Tongue (tissue), 1 donor: ENCODE measurements at regions not wholly inside any gene's neighbourhood (a gene's known extent, or its start where the extent isn't known, plus 50 kb on each side); places are given as distances from the start of the nearest gene placed in this dataset.
"Not testable (repeated sequence)": the region's sequence is repeated elsewhere in the genome, so short reads cannot be mapped to it uniquely, and the experiment has no call there.

Experiments
- DNase-seq: peaks from one replicate; pipeline ENCODE4 v3.0.0-alpha.2; 2015

- DNase-seq = not testable (repeated sequence)
Observed at GRCh38 chr22:11561744-11562143, 3966.2 kb upstream of the OR11H1 start.

- DNase-seq = not testable (repeated sequence)
Observed at GRCh38 chr22:11568837-11569563, 3959.0 kb upstream of the OR11H1 start.

DNA sequence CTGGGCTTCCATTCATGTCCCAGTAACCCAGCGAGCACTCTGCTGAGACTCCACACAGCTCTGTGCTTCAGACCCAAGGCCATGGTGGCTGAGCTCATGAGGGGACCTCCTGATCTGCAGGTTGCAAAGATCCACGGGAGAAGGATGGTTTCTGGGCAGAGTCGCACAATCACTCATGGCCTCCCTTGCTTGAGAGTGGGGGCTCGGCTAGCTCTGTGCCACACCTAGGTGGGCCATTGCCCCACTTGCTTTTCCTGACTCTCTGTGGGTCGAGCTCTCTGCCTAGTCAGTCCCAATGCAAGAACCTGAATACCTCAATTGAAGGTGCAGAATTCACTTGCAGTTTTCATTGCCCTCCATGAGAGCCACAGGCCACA is 3958.4 kb upstream of the OR11H1 start:
- peak; percentile 1 for DNase-seq

DNA sequence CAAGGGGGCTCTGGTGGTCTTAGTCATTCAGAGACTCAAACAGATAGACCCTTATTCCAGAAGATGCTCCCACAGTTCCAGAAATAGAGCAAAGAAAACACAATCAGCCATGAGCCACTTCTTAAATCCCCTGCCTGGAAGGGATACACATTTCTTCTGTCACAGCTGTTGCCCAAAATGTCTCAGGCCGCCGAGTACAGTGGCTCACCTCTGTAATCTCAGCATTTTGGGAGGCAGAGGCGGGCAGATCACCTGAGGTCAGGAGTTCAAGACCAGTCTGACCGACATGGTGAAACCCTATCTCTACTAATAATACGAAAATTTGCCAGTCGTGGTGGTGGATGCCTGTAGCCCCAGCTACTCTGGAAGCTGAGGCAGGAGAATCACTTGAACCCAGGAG is 3954.8 kb upstream of the OR11H1 start:
- DNase-seq = not testable (repeated sequence)

DNA sequence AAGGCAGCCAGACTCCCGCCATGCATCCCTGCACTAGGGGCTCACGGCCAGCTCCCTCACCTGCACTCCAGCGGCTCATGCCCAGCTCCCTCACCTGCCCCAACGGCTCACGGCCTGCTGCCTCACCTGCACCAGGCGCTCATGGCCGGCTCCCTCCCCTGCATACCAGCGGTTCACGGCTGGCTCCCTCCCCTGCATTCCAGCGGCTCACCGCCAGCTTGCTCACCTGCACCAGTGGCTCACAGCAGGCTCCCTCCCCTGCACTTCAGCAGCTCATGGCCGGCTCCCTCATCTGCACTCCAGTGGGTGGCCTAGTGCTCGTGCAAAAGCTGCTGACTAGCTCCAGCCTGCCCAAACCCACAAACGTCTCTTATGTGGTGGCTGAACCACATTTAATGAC is 3953.8 kb upstream of the OR11H1 start:
- not testable (repeated sequence) for DNase-seq

DNA sequence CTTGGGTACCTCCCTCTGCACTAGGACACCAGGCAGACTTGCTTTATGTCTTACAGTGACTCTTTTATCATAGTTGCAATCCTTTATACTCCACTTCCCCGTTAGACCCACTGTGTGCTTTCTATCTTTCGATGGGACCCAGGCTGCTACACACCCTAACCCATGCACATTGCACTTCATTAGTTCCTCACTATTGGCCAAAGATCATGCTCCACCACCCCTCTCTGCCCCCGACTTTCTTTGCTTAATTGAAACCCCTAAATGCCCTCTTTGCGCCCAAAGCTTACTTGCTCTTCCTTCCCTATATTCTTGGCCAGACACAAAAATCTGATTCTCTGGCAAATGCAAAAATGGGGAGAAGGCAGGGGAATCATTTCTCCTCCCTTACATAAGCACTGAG is 3953.3 kb upstream of the OR11H1 start:
- not testable (repeated sequence) for DNase-seq

GRCh38 chr22:11576740-11577139 is 3951.3 kb upstream of the OR11H1 start:
- not testable (repeated sequence) for DNase-seq

DNA sequence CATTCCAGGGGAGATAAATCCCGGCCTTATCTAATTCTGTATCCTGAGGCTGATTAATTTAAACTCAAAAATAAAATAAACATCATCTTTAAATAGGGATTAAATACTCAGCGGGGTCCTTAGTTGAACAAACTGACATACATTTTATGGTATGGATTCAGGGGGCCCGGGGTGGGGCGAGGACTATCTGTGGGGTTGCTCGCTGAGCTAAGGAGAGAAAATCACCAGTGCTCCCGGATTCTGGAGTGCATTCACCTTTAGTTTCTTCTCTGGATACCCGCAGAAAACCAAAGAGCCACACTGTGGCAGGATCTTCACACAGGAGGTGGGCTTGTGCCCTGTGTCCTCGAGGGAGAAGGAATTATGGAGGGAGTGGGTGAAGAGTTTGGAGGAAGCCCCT is 3949.9 kb upstream of the OR11H1 start:
- not testable (repeated sequence) for DNase-seq

- DNase-seq = not testable (repeated sequence)
Observed at GRCh38 chr22:11578551-11578950, 3949.4 kb upstream of the OR11H1 start.

DNA sequence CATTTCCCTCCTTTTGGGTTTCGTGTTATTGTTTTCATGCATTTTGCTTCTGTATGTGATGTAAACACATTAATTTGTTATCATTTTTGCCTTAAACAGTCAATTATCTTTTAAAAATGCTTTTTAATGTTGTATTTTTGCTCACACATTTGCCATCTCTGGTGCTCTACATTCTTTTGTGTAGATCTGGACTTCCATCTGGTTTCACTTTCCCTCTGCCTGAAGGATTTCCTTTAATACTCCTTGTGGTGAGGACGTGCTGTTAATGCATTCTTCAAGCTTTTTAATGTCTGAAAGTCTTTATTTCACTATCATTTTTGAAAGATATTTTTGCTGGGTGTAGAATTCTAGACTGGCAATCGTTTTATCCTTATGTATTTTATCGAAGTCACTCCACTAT is 3945.9 kb upstream of the OR11H1 start:
- DNase-seq = not testable (repeated sequence)

DNA sequence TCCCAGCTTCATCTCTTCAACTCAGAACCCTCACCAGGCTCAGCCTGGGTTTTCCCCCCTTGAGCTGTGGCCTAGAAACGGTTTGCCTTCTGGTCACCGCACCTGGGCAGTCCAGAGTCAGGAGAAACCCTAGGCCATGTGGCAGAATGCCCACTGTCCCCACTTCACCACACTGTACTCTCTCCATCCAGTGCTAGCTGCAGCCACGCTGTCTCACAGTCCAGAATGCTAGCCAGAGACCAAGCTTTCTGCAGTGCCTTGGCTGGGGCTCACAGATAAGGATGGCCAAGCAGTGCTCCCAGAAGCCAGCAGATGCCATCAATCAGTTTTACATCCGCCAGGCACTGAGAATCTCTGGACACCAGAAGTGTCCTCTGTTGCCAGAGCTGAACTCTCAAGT is 3943.8 kb upstream of the OR11H1 start:
- DNase-seq = not testable (repeated sequence)

GRCh38 chr22:11594552-11594951 is 3933.4 kb upstream of the OR11H1 start:
- not testable (repeated sequence) for DNase-seq

DNA sequence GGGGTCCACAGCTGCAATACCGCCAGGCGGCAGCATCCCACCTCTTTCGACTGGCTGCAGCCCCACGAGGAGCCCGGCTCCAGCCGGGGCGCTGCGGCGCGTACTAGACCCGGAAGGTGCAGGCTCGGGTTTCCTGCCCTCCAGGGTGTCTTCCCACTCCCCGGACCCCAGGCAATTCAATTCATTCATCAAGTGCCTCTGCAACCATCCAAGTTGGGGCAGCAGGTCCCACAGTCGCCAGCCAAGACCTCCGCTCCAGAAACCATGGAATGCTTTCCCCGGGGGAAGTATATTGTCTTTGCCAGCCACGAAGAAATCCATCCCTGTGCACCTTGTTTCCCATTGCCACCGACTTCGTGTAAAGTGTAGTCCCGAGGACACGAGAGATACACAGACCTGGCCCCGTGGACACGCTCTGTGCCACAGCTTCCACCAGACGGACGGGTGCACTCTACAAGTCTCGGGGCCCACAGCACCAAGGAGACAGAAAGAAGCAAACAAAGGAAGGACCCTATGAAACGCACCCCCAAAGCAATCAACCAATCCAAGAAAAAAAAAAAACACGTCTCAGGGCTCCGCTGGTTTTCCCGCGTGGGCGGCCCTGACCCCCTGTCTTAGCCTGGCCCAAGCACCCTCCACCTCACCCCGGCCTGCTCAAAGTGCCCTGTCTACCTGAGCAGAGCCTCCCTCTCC is 3930.2 kb upstream of the OR11H1 start:
- DNase-seq = not testable (repeated sequence)

DNA sequence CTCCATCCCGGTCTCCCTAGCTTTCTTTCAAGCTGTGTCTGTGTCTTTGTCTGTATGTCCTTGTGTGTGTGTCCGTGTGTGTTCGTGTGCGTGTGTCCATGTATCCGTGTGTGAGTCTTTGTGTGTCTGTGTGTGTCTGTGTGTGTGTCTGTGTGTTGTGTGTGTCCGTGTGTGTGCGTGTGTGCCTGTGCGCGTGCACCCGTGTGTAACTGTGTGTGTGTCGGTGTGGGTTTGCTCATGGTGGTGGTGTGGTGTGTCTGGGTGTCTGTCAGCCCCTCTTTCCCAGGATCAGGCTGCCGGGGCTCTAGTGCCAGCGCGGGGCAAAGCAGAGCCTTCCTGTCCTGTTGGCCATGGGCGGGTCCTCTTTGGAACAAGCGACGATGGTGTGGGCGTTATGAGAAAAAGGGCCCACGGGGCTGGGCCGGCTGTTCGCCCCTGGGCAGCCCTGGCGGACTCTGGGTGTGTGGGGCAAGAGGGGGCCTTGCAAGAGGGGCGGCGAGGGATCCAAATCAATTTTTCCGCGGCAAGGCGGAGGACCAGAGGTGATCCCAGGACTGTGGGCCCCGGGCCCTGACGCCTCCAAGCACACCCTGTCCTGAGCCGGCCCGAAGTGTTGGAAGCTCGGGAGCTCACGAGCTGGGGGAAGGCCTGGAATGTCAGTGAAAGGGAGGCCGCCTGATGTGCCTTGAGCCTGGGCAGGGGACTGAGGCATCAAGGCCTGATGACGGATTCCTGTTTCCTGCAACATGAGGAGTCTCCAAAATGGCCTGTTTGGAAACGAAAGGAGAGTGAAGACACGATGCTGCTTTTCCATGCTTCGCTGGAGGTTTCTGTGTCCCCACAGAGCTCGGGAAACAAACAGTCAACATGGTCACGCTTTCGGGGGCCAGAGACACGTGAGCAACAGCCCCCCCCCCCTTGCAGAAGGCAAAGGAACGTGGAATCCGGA is 3929.2 kb upstream of the OR11H1 start:
- DNase-seq = no peak

- DNase-seq = not testable (repeated sequence)
Observed at GRCh38 chr22:11599456-11599855, 3928.5 kb upstream of the OR11H1 start.

- DNase-seq = not testable (repeated sequence)
Observed at GRCh38 chr22:11600161-11600560, 3927.8 kb upstream of the OR11H1 start.

DNA sequence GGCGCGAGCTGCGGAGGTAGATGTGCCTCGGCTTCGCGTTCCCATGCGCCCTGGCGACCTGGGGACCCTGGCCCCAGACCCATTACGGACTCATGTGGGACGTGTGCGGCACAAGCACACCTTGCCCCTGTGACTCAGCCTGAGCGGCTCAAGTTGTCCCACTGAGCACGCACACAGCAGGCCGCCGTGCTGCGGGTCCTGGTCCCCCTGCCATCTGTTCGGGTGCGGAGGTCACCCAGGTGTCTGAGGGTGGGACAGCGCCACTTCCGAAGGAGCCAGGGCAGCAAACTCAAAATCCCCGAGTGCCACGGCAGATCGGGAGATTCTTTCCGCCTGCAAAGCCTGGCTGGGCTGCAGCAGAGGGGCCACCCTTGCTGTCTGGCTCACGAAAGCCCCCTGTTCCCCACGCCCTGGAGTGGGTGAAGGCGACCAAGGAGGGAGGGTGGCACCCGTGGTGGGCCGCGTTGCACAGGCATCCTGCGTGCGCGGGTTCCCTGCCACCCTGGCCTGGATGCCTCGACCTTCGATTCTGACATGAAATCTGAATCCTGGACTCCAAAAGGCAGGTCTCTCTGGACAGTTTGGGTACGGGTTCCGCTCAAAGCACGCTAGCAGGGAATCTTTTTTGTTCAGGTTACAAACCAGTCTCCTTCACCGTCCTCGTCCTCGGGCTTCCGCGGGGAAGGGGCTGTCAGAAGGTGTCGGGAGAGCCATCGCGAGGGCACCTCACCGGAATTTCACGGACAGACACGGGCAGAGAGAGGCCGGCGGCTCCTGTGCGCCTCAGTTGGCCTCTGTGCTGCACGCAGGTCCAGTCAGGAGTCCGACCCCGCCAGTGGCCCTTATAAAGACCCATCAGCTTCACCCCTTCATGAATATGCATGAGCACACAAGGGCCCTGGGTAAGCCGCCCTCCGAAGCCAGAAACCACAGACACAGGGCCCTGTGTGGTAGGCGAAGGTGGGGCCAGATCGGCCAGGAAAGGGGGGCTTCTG is 3926.8 kb upstream of the OR11H1 start:
- not testable (repeated sequence) for DNase-seq

GRCh38 chr22:11604635-11605395 is 3923.2 kb upstream of the OR11H1 start:
- not testable (repeated sequence) for DNase-seq

GRCh38 chr22:11605468-11605981 is 3922.5 kb upstream of the OR11H1 start:
- DNase-seq = no peak
